Astrocyte (in vitro differentiated cells and primary cell): ENCODE measurements at regions not wholly inside any gene's neighbourhood (a gene's known extent, or its start where the extent isn't known, plus 50 kb on each side); places are given as distances from the start of the nearest gene placed in this dataset.

ENCODE experiments used
- EZH2 ChIP-seq: IDR thresholded peaks from 2 replicates; pipeline ENCODE4 v1.6.1; 2012; ENCODE audit warnings: mild to moderate bottlenecking, low read length, inconsistent platforms; ENCODE audit not compliant: insufficient read depth
- TF ChIP-seq, protein P1 (sequence below): IDR thresholded peaks from 2 replicates; pipeline ENCODE4 v1.5.1; 2011; ENCODE audit warnings: low read depth, mild to moderate bottlenecking, inconsistent platforms, low read length, moderate library complexity; ENCODE audit not compliant: insufficient read depth

DNA sequence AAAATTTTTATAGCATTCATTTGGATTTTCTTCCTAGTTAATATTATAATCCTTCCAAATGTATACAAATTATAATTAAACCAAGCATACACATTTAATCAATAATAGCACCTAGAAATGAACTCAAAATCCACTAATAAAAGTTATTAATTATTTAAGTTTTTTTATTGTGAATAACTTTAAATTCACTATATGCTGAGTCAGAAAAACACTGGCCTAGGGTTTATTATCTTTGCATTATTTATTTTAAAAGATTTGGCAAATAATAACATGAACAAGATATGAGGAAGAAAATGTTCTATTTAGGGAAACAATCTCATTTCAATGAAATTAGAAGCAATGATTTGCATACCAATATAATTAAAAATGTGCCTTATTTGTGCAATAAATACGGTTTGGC is 951.5 kb downstream of the KCNT2 start:
- no peak for TF ChIP-seq EZH2
- TF ChIP-seq, protein P1, sequence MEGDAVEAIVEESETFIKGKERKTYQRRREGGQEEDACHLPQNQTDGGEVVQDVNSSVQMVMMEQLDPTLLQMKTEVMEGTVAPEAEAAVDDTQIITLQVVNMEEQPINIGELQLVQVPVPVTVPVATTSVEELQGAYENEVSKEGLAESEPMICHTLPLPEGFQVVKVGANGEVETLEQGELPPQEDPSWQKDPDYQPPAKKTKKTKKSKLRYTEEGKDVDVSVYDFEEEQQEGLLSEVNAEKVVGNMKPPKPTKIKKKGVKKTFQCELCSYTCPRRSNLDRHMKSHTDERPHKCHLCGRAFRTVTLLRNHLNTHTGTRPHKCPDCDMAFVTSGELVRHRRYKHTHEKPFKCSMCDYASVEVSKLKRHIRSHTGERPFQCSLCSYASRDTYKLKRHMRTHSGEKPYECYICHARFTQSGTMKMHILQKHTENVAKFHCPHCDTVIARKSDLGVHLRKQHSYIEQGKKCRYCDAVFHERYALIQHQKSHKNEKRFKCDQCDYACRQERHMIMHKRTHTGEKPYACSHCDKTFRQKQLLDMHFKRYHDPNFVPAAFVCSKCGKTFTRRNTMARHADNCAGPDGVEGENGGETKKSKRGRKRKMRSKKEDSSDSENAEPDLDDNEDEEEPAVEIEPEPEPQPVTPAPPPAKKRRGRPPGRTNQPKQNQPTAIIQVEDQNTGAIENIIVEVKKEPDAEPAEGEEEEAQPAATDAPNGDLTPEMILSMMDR = no peak
